ENCODE measurements at regions not wholly inside any gene's neighbourhood (a gene's known extent, or its start where the extent isn't known, plus 50 kb on each side); places are given as distances from the start of the nearest gene placed in this dataset.

DNA sequence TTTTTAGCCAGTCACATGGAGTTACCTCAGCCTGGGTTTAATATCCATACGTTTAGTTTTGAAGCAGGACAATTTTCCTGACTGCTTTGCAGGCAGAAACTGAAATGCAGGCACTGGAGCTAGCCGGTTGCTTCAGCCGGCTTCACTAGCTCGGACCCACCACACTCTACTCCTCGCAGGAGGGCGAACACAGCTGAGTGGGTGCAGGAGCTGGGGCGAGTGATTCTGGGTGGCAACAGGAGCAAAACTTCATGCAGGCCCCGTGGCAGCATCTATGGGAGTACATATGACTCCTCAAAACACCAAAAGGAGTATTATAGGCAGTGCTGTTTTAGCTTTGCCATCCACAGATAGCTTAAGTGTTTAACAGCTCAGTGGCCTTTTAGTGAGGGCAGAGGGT, 1211.8 kb upstream of the NUDT12 start:
- ATAC-seq (no peak), DNase-seq (no peak)
- Mint-ChIP-seq H3K4me3 (no peak overlapping the region), H3K9me3 (peaks cover 4 to 15% of the 10 kb centered on the region in 2 donors), H3K27ac (no peak overlapping the region), H3K36me3 (no peaks in the 10 kb centered on the region), H3K4me1 (no peaks in the 10 kb centered on the region), H3K27me3 (ENCODE audit: low read depth in 2 of 2) (no peaks in the 10 kb centered on the region)
- Histone ChIP-seq H3K4me1 (ENCODE audit: control insufficient read depth, insufficient read depth, low read length) (no peaks in the 10 kb centered on the region), H3K27me3 (ENCODE audit: control insufficient read depth, insufficient read depth, low read length) (no peaks in the 10 kb centered on the region), H3K9me3 (ENCODE audit: control insufficient read depth, insufficient read depth, low read length) (peaks cover 2% of the 10 kb centered on the region), H3K27ac (ENCODE audit: low read length) (no peak overlapping the region), H3K36me3 (ENCODE audit: control insufficient read depth, insufficient read depth, low read length) (no peaks in the 10 kb centered on the region), H3K4me3 (ENCODE audit: low read length) (no peak overlapping the region)
- intact Hi-C loops (cut with micrococcal nuclease): no loop called here
- TF ChIP-seq CTCF (IDR thresholded peaks at IDR 0.05): no peak
- 85% methylated on average over 8 of the region's 8 CpGs for WGBS (ENCODE audit: insufficient coverage)

GRCh38 chr5:104764197-104764596, 1201.6 kb upstream of the NUDT12 start:
- H3K36me3 ChIP-seq (ENCODE audit: control insufficient read depth, insufficient read depth, low read length): no peaks in the 10 kb centered on the region
- H3K4me1 ChIP-seq (ENCODE audit: control insufficient read depth, insufficient read depth, low read length): no peaks in the 10 kb centered on the region
- ATAC-seq (no peak), DNase-seq (no peak)
- Mint-ChIP-seq H3K9me3 (peaks cover 0 to 7% of the 10 kb centered on the region in 2 donors), H3K27me3 (ENCODE audit: low read depth in 2 of 2) (no peaks in the 10 kb centered on the region), H3K4me3 (no peak overlapping the region), H3K27ac (no peak overlapping the region), H3K4me1 (no peaks in the 10 kb centered on the region), H3K36me3 (peaks cover 7% of the 10 kb centered on the region)
- no peak for TF ChIP-seq CTCF (IDR thresholded peaks at IDR 0.05)
- no peak overlapping the region for H3K4me3 ChIP-seq (ENCODE audit: low read length)
- intact Hi-C loops (cut with micrococcal nuclease): no loop called here
- H3K9me3 ChIP-seq (ENCODE audit: control insufficient read depth, insufficient read depth, low read length): no peaks in the 10 kb centered on the region
- no peak overlapping the region for H3K27ac ChIP-seq (ENCODE audit: low read length)
- no peaks in the 10 kb centered on the region for H3K27me3 ChIP-seq (ENCODE audit: control insufficient read depth, insufficient read depth, low read length)
- WGBS (ENCODE audit: insufficient coverage): 100% methylated on average over 2 of the region's 2 CpGs

- ATAC-seq: no peak
- intact Hi-C loops (cut with micrococcal nuclease): no loop called here
- no peak overlapping the region for H3K27ac ChIP-seq (ENCODE audit: low read length)
- no peak overlapping the region for H3K4me3 ChIP-seq (ENCODE audit: low read length)
- no peak overlapping the region for H3K27ac Mint-ChIP-seq
- 69% methylated on average over 1 of the region's 1 CpG for WGBS (ENCODE audit: insufficient coverage)
- H3K36me3 ChIP-seq (ENCODE audit: control insufficient read depth, insufficient read depth, low read length): no peaks in the 10 kb centered on the region
- H3K4me3 Mint-ChIP-seq: no peak overlapping the region
- no peaks in the 10 kb centered on the region for H3K27me3 Mint-ChIP-seq (ENCODE audit: low read depth in 2 of 2)
- H3K9me3 Mint-ChIP-seq: peaks cover 5 to 9% of the 10 kb centered on the region in 2 donors
- H3K27me3 ChIP-seq (ENCODE audit: control insufficient read depth, insufficient read depth, low read length): no peaks in the 10 kb centered on the region
- H3K4me1 ChIP-seq (ENCODE audit: control insufficient read depth, insufficient read depth, low read length): no peaks in the 10 kb centered on the region
- no peak for DNase-seq
- no peak for TF ChIP-seq CTCF (IDR thresholded peaks at IDR 0.05)
- peaks cover 7% of the 10 kb centered on the region for H3K36me3 Mint-ChIP-seq
- H3K9me3 ChIP-seq (ENCODE audit: control insufficient read depth, insufficient read depth, low read length): no peaks in the 10 kb centered on the region
- no peaks in the 10 kb centered on the region for H3K4me1 Mint-ChIP-seq
These were observed 1200.6 kb upstream of the NUDT12 start for GRCh38 chr5:104763216-104763615.

- H3K4me1 Mint-ChIP-seq: no peaks in the 10 kb centered on the region
- H3K27me3 Mint-ChIP-seq (ENCODE audit: low read depth in 2 of 2): no peaks in the 10 kb centered on the region
- Histone ChIP-seq H3K4me3 (ENCODE audit: low read length) (no peak overlapping the region), H3K36me3 (ENCODE audit: control insufficient read depth, insufficient read depth, low read length) (no peaks in the 10 kb centered on the region), H3K9me3 (ENCODE audit: control insufficient read depth, insufficient read depth, low read length) (no peaks in the 10 kb centered on the region), H3K27me3 (ENCODE audit: control insufficient read depth, insufficient read depth, low read length) (no peaks in the 10 kb centered on the region), H3K4me1 (ENCODE audit: control insufficient read depth, insufficient read depth, low read length) (no peaks in the 10 kb centered on the region), H3K27ac (ENCODE audit: low read length) (no peak overlapping the region)
- intact Hi-C loops (cut with micrococcal nuclease): no loop called here
- peaks cover 14 to 16% of the 10 kb centered on the region in 2 donors for H3K9me3 Mint-ChIP-seq
- no peak for TF ChIP-seq CTCF (IDR thresholded peaks at IDR 0.05)
- DNase-seq (no peak), ATAC-seq (no peak)
- peaks cover 7% of the 10 kb centered on the region for H3K36me3 Mint-ChIP-seq
- H3K27ac Mint-ChIP-seq: no peak overlapping the region
- 80% methylated on average over 1 of the region's 1 CpG for WGBS (ENCODE audit: insufficient coverage)
- no peak overlapping the region for H3K4me3 Mint-ChIP-seq
These were observed 1195.3 kb upstream of the NUDT12 start for GRCh38 chr5:104757915-104758314.

All from natural killer cell (primary cell).